D341Med (cell line): ENCODE measurements at regions not wholly inside any gene's neighbourhood (a gene's known extent, or its start where the extent isn't known, plus 50 kb on each side); places are given as distances from the start of the nearest gene placed in this dataset.

Experiments used
- DNase-seq: peaks from one replicate; pipeline ENCODE4 v3.0.0; 2012; ENCODE audit warnings: low spot score

- no peak for DNase-seq
Measured at GRCh38 chr3:81045976-81046375, 715.5 kb downstream of the GBE1 start.

DNA sequence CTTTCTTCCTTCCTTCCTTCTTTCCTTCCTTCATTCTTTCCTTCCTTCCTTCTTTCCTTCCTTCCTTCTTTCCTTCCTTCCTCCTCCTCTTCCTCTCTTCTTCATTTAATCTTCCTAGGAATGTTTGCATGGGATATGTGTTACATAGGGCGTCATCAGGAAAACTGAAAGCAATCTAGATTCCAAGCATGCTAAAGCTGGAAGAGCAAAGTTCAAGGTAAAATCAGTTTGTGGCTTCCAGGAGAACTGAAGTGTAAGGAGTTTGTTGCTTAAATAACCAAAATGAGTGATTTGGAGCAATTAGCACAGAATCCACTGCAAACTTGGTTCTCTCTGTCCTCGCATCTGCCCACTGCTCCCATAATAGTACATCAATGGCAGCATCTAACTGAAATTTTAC, 716.2 kb downstream of the GBE1 start:
- no peak for DNase-seq

DNA sequence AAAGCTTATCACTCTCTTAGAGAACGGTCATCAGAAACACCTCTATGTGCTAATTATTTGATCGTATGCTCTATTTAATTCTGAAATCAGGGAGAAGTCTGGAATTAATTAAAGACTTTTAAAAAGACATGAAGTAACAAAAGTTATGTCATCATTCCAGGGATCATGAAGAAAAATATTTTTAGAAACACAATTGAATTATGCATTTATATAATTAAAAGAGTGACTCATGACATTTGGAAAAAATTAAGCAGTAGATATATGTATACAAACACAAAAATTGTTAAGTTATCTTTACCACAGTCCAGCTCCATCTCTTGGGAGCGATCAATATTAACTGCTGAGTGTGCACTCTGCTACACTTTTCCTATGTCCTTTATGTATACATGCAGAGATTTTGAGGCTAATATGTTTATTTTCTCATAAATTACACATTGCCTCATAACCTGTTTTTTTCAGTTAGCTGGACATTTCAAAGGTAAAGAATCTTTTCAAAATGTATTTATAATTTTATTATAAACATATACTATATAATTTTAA, 717.7 kb downstream of the GBE1 start:
- DNase-seq, result no peak

GRCh38 chr3:81043009-81043408, 718.4 kb downstream of the GBE1 start:
- DNase-seq, result no peak

- no peak for DNase-seq
Measured at GRCh38 chr3:81041331-81041730, 720.1 kb downstream of the GBE1 start.

- no peak for DNase-seq
Measured at GRCh38 chr3:81040107-81040506, 721.3 kb downstream of the GBE1 start.

DNA sequence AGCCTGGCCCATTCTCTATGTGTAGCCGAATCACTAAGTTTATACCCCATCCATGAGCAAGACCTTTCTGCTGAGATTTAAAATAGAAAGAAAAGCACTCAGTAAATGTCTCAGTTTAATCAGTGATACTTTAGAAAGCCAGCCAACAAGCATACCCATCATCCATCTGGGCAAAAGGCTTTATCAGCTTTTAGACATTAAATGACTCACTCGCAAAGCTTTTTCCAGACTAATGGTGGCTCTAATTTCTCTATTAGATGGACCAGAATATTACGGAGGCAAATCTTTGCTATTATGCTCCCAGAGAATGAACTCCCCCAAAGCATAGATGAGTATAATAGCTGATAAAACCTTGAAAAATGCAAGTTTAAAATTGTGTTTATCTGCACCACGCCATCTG, 727.8 kb downstream of the GBE1 start:
- DNase-seq, result no peak

- DNase-seq, result no peak
Measured at GRCh38 chr3:81033185-81033584, 728.3 kb downstream of the GBE1 start.

GRCh38 chr3:81029861-81030260, 731.6 kb downstream of the GBE1 start:
- no peak for DNase-seq

DNA sequence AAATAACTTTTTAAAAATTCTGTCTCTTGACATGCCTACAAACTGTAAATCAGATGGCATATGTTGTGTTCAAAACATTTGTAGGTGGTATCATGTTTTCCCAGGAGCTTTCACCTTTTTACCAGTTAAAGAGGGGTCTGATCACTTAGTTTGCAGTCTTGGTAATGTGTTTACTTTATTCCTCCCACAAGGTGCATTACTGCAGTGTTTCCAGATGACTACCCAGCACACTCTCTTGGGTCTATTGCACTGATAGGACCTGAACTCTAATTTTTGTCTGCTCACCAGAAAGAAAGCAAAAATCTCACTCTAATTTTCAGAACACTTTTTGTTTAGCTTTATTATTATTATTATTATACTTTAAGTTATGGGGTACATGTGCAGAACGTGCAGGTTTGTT, 734.1 kb downstream of the GBE1 start:
- DNase-seq, result no peak

DNA sequence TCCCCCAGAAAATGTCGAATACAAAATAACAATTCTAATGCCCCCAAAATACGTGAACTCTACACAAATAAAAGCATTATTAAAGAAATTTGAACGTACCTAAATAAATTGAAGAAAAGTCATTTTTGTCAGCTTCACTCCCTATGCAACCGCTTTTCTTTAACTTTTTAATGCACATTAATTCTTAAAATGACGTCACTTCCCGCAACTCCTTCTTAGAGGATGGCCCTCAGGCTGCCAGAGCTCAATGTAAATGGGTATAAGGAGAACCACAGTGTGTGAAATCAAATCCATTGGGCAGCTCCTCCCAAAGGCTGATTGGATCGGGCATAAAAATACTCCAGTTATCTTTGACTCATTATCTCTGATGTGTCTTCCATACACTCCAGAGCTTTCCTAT, 736.9 kb downstream of the GBE1 start:
- DNase-seq, result no peak

- DNase-seq, result no peak
Measured at GRCh38 chr3:81022339-81022738, 739.1 kb downstream of the GBE1 start.

DNA sequence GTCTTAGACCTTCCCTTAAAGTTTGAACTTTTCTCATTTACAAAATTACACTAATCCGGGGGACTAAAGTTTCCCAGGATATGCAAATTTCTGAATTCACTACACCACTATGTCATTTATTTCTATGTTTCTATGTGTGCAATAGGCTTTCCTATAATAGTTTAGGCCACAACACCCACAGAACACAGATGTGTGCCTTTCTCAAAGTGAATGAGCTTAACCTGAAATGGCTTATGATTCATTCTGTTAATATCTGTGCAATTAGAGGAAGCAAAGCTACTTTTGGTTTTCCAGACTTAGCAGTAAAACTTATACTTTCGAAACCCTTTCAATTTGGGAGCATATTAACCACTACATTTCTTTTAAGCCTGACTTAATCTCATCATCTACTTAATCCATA, 748.1 kb downstream of the GBE1 start:
- no peak for DNase-seq

DNA sequence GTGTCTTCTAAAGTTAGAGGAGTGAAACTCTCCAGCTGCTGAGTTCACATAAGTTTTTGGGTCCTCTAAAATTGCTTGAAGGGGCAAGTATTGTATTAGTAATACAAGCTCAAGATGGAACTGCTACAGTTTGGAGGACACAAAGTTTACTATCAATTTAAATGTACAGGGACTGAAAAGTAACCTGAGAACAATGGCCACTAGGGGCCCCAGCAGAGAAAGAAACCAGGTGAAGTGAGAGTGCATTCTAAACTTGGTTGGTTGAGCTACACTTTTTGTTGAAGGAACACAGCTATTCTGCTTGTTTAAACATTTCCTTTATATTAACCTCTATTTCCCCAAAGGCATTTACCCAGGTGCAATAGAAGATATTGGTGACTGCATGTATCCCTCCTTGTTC, 755.5 kb downstream of the GBE1 start:
- DNase-seq, result no peak

- no peak for DNase-seq
Measured at GRCh38 chr3:81003817-81004216, 757.6 kb downstream of the GBE1 start.

DNA sequence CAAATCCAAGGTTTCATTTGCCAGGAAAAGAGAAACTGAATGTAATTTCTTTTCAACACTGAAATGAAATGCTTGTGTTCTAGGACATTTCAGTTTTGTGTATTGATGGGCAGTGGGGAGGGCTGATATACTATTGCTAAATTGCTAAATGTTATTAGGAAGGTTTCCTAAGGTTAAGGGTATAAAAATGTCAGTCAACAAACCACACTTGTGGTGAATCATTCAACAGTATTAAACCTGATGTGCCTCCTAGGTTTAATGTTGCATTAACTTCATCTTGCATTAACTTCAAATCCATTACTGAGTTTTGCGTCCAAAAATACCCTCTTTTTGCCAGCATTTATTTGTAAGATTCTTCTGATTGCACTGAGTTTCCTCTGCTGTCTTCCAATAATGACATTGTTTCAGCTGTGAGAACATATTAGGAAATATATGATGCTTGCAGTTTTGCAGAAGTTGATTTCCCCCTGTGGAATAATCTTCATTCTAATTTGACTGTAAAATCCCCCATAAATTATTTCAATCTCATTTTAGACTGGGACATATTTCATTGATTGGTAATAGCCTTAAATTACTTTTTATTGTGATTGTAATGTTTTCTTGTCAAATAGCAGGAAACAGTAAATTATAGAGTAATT, 758.3 kb downstream of the GBE1 start:
- no peak for DNase-seq

DNA sequence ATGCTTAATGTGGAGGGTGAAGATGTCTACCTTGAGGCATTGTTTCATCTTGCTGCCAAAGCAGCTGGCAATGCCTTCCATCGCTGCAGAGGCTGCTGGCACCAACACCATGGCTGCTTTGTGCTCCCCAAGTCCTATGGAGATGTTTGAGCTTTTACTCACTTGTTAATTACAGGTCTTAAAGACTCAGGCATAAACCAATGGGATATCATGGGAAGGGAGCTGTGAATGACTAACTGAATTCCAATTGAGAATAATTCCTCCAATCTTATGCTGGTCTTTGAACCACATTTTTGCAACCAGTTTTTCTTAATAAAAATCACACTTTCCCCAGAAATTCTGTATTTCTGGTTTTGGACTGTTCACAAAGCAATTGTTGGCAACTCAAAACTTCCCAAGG, 762.0 kb downstream of the GBE1 start:
- DNase-seq, result no peak

DNA sequence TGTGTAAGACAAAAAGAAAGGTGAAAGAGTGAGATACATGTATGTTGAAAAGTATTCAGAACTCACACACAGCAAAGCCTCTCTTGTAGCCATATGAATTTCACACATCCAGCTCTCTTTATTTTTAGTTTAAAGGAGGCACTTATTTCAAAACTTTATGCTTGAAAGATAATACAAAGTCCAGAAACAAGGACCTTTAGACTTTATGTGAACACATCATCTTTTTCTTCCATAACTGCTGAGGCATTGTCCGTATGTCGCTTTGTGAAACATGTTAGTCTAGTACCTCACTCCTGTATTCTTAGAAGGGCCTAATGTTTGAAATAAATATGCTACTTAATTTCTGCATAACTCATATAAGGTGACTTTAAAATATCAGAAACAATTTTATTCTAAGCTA, 763.4 kb downstream of the GBE1 start:
- no peak for DNase-seq

DNA sequence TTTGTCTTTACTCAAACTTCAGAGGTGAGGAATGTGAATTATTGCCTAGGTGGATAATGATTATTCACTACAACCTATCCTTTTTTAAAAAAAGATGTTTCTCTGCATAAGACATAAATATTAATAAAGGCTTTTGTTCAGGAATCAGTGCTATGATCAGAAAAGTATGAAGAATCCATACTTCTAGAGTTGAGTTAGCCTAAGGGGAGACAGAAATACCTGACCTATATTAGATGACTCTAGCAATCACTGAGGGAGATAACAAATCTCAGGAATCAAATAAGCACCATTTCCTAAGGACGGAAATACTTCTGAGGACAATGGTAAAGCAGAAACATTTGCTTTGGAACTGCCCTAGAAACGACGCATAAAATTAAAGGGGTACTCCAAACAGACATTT, 763.8 kb downstream of the GBE1 start:
- no peak for DNase-seq

DNA sequence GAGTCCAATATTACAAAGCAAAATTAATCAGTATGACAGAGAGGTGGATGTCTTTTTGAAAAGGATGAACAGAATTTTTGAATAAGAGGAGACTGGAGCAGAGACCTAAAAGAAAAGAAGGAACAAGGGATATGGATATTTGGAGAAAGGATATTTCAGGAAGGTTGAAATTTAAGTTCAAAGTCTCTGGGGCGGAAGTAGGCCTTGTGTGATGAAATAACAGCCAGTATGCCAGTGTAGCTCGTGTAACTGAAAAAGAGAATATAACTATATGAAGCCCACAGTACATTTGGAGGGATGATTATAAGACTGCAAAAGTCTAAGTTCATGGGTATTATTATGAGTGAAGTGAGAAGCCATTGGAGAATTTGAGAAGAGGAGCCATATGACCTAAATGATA, 766.7 kb downstream of the GBE1 start:
- DNase-seq, result no peak

DNA sequence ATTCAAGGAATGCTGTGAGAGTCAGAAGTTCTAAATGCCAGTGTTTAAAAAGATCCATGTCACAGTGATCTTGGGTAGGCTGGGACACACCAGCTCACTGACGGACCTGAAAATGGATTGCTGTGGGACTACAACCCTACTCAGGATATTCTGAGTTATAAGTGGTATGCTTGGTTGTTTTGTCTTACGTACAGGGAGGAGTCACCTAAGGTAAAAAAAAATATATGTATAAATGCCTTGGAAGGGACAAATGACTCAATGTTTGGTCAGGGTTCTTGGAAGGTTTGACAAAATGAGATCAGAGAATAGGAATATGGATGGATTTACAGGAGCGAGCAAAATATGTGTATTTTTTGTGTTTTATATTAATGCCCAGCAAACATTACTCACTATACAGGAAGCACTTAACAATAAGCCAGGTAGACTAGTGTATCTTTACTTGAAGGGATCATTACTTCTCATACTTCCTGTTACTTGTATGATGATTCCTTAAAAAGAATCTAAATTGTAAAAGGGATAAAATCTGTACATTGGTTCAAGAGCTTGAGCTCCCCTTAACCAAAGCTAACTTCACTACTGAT, 767.3 kb downstream of the GBE1 start:
- DNase-seq, result no peak

DNA sequence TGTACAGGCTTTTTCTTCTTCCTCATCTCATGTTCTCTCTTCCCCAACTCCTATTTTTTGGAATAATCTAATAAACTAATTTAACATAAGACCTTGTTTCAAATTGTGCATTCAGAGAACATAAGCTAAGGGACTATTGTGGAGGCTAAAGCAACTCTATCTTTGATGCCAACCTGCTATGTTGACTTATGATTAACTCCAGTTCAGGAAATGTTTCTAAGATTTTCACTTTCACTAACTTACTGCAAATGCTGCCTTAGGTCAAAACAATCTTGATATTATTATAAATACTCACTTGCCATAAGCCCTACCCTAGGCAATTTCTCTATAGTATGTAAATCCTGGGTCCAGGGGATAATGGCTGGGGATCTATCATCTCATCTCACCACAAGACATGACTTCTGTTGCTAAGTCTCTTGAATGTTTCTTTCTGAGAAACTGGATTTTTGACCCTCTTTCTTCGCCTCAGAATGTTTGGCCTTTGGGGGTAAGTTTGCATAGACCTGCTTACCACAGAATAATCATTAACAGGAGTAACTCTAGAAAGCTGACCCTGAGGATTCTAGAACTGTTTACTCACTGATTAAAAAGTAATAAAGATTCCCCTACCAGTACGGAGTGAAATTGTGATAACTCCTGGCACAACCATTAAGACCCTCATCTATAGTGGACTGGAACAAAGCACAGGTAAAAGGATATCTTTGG, 768.1 kb downstream of the GBE1 start:
- no peak for DNase-seq

GRCh38 chr3:80983753-80984152, 777.7 kb downstream of the GBE1 start:
- no peak for DNase-seq
